GM12892 (cell line): ENCODE measurements at regions not wholly inside any gene's neighbourhood (a gene's known extent, or its start where the extent isn't known, plus 50 kb on each side); places are given as distances from the start of the nearest gene placed in this dataset.
"Not testable (repeated sequence)": the region's sequence is repeated elsewhere in the genome, so short reads cannot be mapped to it uniquely, and the experiment has no call there.

Experiments
- POLR2A ChIP-seq: IDR thresholded peaks from 2 replicates; pipeline ENCODE4 v1.6.1; 2011; ENCODE audit warnings: low read depth, low read length, control low read depth
- POLR2AphosphoS5 ChIP-seq: IDR thresholded peaks from 2 replicates; pipeline ENCODE4 v1.6.1; 2011; ENCODE audit warnings: low read depth, low read length, control low read depth

- not testable (repeated sequence) for TF ChIP-seq POLR2A, POLR2AphosphoS5
Measured at GRCh38 chr18:66892388-66892787, 288.5 kb upstream of the CDH19 start.
